Stimulated activated CD4-positive, alpha-beta T cell treated with anti-CD3 and anti-CD28 coated beads, Interleukin-12 subunit alpha, Interleukin-12 subunit beta, amount 100 ng/mL, for 48 hours (primary cell): ENCODE measurements at regions not wholly inside any gene's neighbourhood (a gene's known extent, or its start where the extent isn't known, plus 50 kb on each side); places are given as distances from the start of the nearest gene placed in this dataset.
"Not testable (repeated sequence)": the region's sequence is repeated elsewhere in the genome, so short reads cannot be mapped to it uniquely, and the experiment has no call there.

ENCODE experiments used
- DNase-seq, 3 donors: peaks; one replicate each; pipeline ENCODE4 v3.0.0-alpha.2; 2020; ENCODE audit warnings: low read depth in 2 of 3, low spot score in 1 of 3

DNA sequence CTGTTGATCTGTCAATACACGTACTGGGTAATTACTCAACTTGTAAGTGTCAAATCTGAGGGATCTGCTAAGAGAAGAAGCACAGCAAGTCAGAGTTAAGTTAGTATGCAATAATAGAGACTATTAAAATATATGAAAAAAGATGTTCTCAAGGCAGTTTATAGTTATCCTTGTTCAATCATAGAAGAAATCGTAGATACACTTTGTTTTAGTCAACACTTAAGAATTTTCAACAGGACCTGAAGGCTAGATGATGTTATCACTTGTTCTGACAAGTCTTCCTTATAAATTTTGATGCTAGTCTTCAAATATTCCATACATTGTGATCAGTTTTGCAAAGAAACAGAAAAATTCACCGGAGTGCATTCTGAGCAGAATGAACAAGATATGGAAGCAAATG, 91.1 kb upstream of the KCNQ5 start:
- DNase-seq = no peak

DNA sequence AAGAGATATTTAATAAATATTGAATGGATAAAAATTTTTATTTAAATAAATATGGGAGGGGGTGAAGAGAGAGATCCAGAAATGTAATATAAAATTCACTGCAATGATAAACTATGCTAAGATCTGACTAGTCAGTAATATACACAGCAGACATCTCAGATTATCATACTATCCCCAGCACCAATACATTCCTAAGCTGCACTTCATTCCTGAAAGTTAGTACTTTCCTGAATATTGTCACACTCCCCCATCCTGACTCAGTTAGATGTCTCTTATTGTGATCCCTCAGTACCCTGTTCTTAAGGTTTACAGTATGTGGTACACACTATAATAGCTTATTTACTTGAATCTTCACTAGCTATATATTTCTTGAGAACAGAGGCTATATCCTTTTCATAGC, 88.3 kb upstream of the KCNQ5 start:
- no peak for DNase-seq

DNA sequence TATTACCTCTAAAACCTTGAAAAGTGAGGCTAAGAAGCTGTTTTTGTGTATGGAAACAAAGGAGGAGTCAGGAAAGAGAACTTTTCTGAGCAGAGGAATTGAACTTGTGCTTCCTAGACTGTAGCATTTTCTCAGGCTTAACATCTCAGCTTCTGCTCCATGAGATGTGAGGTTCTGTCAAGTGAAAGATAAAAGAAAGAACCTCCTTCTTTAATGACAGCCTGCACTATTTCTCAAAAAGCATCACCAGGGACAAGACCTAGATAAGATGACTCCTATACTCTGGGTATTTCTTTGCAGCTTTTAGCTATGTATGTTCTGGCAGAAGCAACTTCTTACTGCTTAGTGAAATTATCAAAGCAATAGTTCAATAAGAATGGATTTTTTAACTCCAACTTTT, 87.6 kb upstream of the KCNQ5 start:
- DNase-seq = no peak

DNA sequence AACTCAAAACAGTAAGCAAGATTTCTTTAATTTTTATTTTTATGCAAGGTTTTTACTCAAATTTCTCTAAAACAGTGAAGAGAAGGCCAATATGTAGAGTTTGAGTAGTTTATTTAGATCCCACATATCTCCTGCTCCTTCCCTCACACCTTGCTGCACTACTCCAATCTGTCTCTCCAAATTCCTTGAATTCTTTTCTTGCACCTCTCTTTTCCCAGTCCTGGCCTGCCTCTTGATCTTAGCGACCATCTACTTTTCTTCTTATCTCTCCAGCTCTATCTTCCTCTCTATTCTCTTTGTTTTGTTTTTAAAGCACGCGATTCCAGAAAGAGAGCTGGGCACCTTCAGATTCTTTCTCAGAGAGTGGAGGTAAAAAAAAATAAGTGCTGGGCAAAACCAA, 86.7 kb upstream of the KCNQ5 start:
- DNase-seq = no peak

DNA sequence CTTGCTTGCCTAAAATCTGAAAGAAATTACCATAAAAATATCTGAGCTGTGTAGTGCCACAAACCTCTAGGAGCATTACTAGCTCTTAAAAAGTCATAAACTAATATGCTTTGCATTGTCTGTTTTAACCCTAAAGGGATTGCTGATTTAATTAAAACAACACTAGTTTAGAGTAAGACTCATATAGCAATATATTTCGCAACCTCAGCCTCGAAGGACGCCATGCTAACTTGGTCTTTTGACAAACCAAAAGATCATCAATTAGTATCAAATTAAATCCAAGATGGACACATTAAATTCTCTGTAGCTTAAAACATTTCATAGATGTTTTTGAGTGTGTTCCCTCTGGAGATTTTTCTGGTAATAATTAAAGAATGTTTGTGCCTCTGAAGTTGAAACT, 74.8 kb upstream of the KCNQ5 start:
- no peak for DNase-seq

DNA sequence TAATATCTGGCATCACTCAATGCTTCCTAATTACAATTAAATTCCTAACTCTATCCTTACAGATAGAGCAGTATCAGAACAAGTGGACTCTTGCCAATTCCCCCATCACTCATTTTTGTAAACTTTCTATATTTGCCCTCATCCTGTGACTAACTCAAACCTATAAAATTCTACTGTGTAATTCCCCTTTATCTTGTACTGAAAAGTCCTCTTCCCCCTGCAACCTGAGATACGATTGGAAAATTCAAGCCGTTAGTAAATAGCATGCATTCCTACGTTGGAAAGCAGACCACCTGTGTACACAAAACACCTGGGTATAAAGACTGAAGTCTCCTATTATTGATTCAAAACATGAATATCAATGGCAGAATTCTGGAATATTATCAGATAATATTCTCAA, 70.4 kb upstream of the KCNQ5 start:
- DNase-seq = no peak

DNA sequence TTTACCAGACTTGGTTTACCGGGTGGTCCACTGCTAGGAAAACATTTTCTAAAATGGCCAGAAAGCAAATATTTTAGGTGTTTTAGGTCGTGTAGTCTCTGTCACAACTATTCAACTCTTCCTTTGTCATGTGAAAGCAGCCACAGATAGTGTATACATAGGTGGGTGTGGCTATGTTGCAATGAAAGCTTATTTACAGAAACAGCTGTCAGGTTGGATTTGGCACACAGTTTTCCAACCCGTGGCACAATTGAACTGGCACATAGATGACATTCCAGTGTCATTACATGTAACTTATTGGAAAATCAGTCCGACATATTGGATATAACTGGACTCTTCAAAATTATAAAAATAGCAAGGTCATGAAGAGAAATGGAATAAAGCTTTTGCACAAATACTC, 68.9 kb upstream of the KCNQ5 start:
- DNase-seq = no peak

DNA sequence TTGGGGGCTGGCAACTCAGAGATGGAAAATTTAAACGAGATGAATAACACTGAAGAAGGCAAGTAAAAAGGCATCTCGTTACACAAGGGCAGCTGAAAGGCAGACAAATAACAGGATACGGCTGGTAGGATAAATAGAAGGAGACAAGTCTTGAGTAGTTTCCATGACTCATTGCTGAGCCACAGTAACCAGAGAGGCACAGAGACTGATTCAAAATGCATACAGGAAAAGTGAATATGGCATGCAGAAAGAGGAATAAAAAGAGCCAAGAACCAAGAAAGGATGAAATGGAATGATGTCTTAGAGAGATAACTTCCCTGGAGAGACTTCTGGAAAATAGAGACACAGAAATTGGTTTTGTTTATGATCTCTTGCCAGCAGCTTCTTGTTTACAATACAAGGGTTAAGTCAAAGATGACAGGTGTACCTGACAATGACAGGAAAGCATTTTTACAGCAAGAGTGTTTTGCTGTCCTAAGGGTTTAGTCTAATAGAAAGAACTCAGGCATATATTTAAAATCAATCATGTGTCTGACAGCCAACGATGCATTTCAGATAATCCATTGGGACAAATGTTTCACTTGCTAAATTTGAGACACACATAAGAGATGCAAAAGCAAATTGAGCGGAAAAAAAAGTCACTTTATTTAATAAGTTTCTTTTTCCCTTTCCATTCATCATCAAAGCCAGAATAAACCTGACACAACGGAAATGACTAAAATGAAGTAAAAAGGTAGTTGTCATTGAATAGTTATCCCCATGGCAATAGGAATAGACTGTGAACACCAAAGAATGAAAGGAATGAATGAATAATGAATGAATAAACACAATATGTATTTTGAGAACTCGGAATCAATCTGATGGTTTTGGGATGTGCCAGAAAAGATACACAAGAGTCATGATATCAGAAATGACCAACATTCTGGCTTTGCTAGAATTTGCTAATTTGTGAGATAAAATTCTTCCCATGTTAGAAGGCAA, 68.0 kb upstream of the KCNQ5 start:
- DNase-seq = no peak

DNA sequence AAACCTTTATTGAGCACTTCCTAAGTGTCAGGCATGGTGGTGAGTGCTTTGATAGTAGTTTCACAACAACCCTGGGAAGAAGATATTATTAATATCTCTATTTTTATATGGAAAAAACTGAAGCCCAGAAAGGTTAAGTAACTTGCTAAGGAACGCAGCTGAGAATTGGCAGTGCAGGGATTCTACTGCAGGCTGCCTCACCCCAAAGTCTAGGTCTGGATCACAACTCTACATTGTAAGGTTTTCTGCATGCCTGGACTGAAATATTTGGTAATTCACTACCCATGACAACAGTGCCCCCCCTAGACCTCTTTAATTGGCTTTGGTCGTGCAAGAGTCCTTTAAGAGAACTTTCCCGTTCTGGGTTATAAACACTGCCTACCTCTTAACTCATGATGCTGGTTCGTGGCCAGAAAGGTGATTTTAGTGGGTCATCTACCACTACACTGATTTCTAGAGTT, 67.1 kb upstream of the KCNQ5 start:
- DNase-seq = no peak

DNA sequence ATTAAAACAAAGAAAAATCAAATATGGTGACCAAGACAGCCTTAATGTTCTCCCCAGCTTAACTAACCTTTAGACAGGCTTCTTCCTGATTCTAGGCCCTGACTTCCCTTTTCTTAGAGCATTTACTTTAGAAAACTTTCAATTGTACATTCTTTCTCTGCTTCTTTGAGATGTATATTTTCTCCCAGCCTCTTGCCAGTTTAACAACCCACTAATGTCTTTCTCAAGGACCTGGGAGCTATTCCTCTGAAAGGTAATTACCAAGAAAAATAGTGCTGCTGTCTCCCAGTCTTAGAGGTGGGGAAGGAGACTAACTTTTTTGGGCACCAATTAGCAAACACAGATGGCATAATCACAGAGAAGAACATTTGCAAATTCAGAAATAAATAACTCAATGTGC, 62.8 kb upstream of the KCNQ5 start:
- no peak for DNase-seq

DNA sequence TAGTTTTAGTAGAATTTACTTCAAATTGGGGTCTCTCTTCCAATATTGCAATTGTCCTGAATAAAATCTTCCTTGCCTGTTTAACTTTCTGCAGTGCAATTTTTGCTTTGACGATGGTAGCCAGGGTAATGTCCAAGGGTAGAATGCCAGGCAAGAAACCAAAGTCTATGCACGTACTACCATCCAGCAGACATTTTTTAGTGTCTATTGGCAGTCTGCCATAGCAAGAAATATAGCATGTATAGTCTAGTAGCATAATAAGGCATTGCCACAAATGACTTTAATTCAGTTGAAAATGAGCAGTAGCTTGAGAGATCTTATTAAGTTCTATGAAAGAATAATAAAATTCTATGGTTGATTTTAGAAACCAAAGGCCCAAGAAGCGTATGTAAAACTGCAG, 62.3 kb upstream of the KCNQ5 start:
- DNase-seq = no peak

DNA sequence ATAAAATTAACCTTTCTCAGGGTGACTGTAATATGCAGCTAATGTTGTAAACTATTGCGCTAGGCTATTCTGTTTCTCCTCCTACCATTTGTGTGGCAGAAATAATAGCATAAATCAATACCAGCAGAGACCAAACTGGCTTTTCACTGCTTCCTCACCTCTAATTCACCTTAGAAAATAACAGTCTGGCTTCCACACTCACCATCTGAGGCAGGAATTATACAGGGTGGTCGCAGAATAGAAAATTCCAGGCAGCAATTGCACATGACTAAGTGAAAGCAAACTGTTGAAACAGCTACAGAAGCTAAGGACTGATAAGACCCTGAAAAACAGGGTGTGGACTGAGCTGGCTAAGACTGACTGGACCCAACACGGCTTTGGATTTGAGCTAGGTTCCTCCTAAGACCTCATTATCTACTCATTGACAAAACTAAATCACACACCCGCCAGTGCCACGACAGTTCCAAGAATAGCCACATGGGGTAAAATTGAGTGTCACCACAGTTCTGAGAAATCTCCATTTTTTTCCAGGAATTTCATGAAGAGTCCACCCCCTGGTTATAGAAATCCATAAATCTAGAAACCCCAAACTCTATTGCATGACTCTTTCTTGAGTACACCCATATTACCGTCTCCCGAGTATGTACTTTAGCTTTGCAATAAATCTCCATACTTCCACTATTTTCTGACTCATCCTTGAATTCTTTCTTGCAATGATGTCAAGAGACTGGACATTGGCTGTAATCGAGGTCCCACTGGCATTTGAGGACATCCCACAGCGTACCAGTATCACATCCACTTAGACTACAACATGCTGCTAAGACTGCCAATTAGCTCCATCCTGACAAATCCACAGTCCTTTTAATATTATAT, 60.9 kb upstream of the KCNQ5 start:
- DNase-seq = no peak

DNA sequence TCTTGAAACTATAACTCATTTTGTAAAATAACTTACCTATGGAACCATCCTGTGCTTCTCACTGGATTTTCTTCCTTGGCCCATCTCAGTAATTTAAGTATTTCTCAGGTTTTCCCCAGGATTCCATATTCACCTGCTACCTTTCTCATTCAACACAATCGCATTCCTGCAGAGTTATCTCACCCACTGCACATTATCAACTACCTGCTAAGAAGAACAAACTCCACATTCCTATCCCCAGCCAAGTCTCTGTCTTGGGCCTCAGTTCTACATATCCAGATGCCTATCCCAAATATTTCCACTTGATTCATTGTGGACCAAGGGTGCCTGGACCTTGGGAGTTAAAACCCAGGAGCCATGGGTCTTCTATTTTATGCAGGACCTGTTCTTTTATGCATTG, 60.2 kb upstream of the KCNQ5 start:
- no peak for DNase-seq

DNA sequence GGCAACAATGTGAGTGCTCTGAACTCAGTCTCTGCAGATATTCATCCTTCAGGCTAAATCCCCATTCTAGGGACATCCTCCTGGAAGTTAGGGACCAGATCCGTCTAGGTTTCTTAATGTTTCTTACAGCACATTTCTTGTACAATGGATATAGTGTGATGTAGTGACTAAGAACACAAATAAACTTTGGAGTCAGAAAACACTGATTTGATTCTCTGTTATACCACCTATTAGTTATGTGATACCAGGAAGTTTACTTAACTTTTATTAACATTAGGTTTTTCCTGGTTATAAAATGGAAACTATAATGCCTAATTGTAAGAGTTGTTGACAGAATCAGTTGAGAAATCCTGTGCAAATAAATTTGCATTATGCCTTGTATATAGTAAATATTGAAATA, 57.6 kb upstream of the KCNQ5 start:
- DNase-seq = no peak

DNA sequence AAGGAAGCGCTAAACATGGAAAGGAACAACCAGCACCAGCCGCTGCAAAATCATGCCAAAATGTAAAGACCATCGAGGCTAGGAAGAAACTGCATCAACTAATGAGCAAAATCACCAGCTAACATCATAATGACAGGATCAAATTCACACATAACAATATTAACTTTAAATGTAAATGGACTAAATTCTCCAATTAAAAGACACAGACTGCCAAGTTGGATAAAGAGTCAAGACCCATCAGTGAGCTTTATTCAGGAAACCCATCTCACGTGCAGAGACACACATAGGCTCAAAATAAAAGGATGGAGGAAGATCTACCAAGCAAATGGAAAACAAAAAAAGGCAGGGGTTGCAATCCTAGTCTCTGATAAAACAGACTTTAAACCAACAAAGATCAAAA, 49.9 kb upstream of the KCNQ5 start:
- DNase-seq = not testable (repeated sequence)
